H1 (cell line): ENCODE measurements at regions not wholly inside any gene's neighbourhood (a gene's known extent, or its start where the extent isn't known, plus 50 kb on each side); places are given as distances from the start of the nearest gene placed in this dataset.
A peak's percentile ranks its signal among the peaks of the same experiment; 100 is the strongest.

ENCODE experiments used
- CTCF ChIA-PET: fragments of 300-600 bp; sonication (Branson Sonifier 250); formaldehyde crosslinking; loops from one replicate; lab custom pipeline; 2021; ENCODE audit not compliant: partially characterized antibody; lab: Charles Lee
- POLR2A ChIA-PET: fragments of 300-600 bp; sonication (Branson Sonifier 250); formaldehyde crosslinking; loops from one replicate; lab custom pipeline; 2021; ENCODE audit warnings: inconsistent platforms; ENCODE audit not compliant: partially characterized antibody; lab: Charles Lee
- DNase-seq, 2 experiments: peaks; one replicate each; pipeline versions ENCODE4 v3.0.0 to v3.0.0-alpha.2; 2010 to 2022; ENCODE audit warnings: low spot score in 2 of 2, low read depth in 1 of 2, mixed read lengths in 1 of 2
- FAIRE-seq: peaks from 2 replicates; lab custom pipeline; 2011; peaks lifted over from hg19 to GRCh38; lab: Jason Lieb, UNC
- H2AFZ ChIP-seq: 2 replicates; pipeline ENCODE4 v1.8.1; 2012; ENCODE audit warnings: low read length, inconsistent platforms
- H2AK5ac ChIP-seq: 2 replicates; pipeline ENCODE4 v1.6.1; 2013; ENCODE audit warnings: low read depth, low read length
- H2BK120ac ChIP-seq: replicated peaks from 2 replicates; pipeline ENCODE3; 2013; ENCODE audit warnings: low read depth, low read length, inconsistent platforms
- H2BK12ac ChIP-seq: 2 replicates; pipeline ENCODE4 v1.6.1; 2013; ENCODE audit warnings: low read depth, low read length
- H2BK15ac ChIP-seq: 2 replicates; pipeline ENCODE4 v1.6.1; 2013; ENCODE audit warnings: low read length
- H2BK20ac ChIP-seq: 2 replicates; pipeline ENCODE4 v1.6.1; 2013; ENCODE audit warnings: low read length
- H2BK5ac ChIP-seq: 2 replicates; pipeline ENCODE4 v1.6.1; 2013; ENCODE audit warnings: low read depth, low read length
- H3K14ac ChIP-seq: 2 replicates; pipeline ENCODE4 v1.6.1; 2013; ENCODE audit warnings: inconsistent platforms; ENCODE audit not compliant: insufficient read length
- H3K18ac ChIP-seq: 2 replicates; pipeline ENCODE4 v1.6.1; 2013; ENCODE audit warnings: low read length; ENCODE audit errors: extremely low read depth
- H3K23ac ChIP-seq: 2 replicates; pipeline ENCODE4 v1.6.1; 2013; ENCODE audit warnings: inconsistent platforms; ENCODE audit not compliant: insufficient read length
- H3K23me2 ChIP-seq: 2 replicates; pipeline ENCODE4 v1.6.1; 2013; ENCODE audit warnings: low read depth, low read length
- H3K27ac ChIP-seq: 2 replicates; pipeline ENCODE4 v1.6.1; 2011; ENCODE audit warnings: low read depth, low read length, inconsistent platforms
- H3K27me3 ChIP-seq, 4 experiments: replicated peaks in 1 of 4; 1 replicate in 1 of 4; 2 replicates in 3 of 4; pipeline versions ENCODE4 v1.6.1 to v1.8.1; 2011 to 2013; ENCODE audit warnings: low read length in 3 of 4, mild to moderate bottlenecking in 3 of 4, inconsistent platforms in 2 of 4, mixed read lengths in 2 of 4, moderate library complexity in 1 of 4; ENCODE audit not compliant: control insufficient read depth in 3 of 4, insufficient read depth in 3 of 4; ENCODE audit errors: extremely low read depth in 1 of 4
- H3K36me3 ChIP-seq, 4 experiments: 2 replicates each; pipeline versions ENCODE4 v1.6.1 to v1.8.1; 2011 to 2013; ENCODE audit warnings: mild to moderate bottlenecking in 4 of 4, low read length in 3 of 4, moderate library complexity in 2 of 4, control low read depth in 1 of 4, inconsistent platforms in 1 of 4; ENCODE audit not compliant: insufficient read depth in 4 of 4, control insufficient read depth in 2 of 4
- H3K4ac ChIP-seq: replicated peaks from 2 replicates; pipeline ENCODE3; 2013; ENCODE audit warnings: low read length, low read depth, mixed read lengths, inconsistent platforms; ENCODE audit not compliant: insufficient read length
- H3K4me1 ChIP-seq, 4 experiments: replicated peaks in 1 of 4; 1 replicate in 1 of 4; 2 replicates in 3 of 4; pipeline versions ENCODE4 v1.6.1 to v1.8.1; 2011 to 2013; ENCODE audit warnings: low read length in 3 of 4, inconsistent platforms in 2 of 4, mixed read lengths in 1 of 4; ENCODE audit not compliant: insufficient read depth in 4 of 4, control insufficient read depth in 3 of 4
- H3K4me2 ChIP-seq, 2 experiments: 2 replicates each; pipeline versions ENCODE4 v1.6.1 to v1.8.1; 2011 to 2013; ENCODE audit warnings: low read depth in 2 of 2, low read length in 2 of 2, control low read depth in 1 of 2, inconsistent platforms in 1 of 2, mild to moderate bottlenecking in 1 of 2; ENCODE audit not compliant: insufficient read depth in 1 of 2
- H3K4me3 ChIP-seq, 4 experiments: fragments of 200-600, 300-600 bp in 1 of 4; sonication (generic), shearing (Covaris generic), sonication (Bioruptor Twin) in 1 of 4; 2 replicates each; pipeline versions ENCODE4 v1.5.1 to v1.8.1; 2011 to 2016; ENCODE audit warnings: low read length in 4 of 4, low read depth in 3 of 4, control low read depth in 2 of 4, inconsistent platforms in 2 of 4, mild to moderate bottlenecking in 2 of 4, mixed read lengths in 1 of 4, moderate library complexity in 1 of 4; ENCODE audit not compliant: insufficient read depth in 2 of 4; ENCODE audit errors: extremely low read depth in 1 of 4
- H3K56ac ChIP-seq: replicated peaks from 2 replicates; pipeline ENCODE3; 2013; ENCODE audit warnings: low read depth, mild to moderate bottlenecking, mixed read lengths, low read length, inconsistent platforms; ENCODE audit not compliant: insufficient read length
- H3K79me1 ChIP-seq: 2 replicates; pipeline ENCODE4 v1.6.1; 2013; ENCODE audit warnings: low read depth, low read length, control low read depth
- H3K79me2 ChIP-seq, 2 experiments: 2 replicates each; pipeline versions ENCODE4 v1.6.1 to v1.8.1; 2012 to 2013; ENCODE audit warnings: low read length in 2 of 2, mild to moderate bottlenecking in 2 of 2, inconsistent platforms in 1 of 2; ENCODE audit not compliant: insufficient read depth in 2 of 2, control insufficient read depth in 1 of 2
- H3K9ac ChIP-seq, 4 experiments: replicated peaks in 1 of 4; 1 replicate in 1 of 4; 2 replicates in 3 of 4; pipeline versions ENCODE4 v1.6.1 to v1.8.1; 2011 to 2013; ENCODE audit warnings: low read depth in 3 of 4, low read length in 3 of 4, control low read depth in 2 of 4, mild to moderate bottlenecking in 2 of 4, moderate library complexity in 2 of 4, inconsistent platforms in 1 of 4; ENCODE audit errors: extremely low read depth in 1 of 4
- H3K9me3 ChIP-seq, 2 experiments: 2 replicates each; pipeline versions ENCODE4 v1.6.1 to v1.8.1; 2012 to 2013; ENCODE audit warnings: mild to moderate bottlenecking in 2 of 2, moderate library complexity in 2 of 2, control low read depth in 1 of 2, inconsistent platforms in 1 of 2, low read depth in 1 of 2, low read length in 1 of 2, mixed read lengths in 1 of 2; ENCODE audit not compliant: insufficient read depth in 2 of 2
- H4K20me1 ChIP-seq, 2 experiments: replicated peaks in 1 of 2; 2 replicates each; pipeline versions ENCODE3 to v1.8.1; 2011 to 2013; ENCODE audit warnings: inconsistent platforms in 2 of 2, low read length in 2 of 2, mild to moderate bottlenecking in 1 of 2; ENCODE audit not compliant: insufficient read depth in 2 of 2, control insufficient read depth in 1 of 2
- H4K5ac ChIP-seq: 2 replicates; pipeline ENCODE4 v1.6.1; 2013; ENCODE audit warnings: low read length, low read depth, mixed read lengths, inconsistent platforms; ENCODE audit not compliant: insufficient read length
- H4K8ac ChIP-seq: 2 replicates; pipeline ENCODE4 v1.8.0; 2013; ENCODE audit warnings: mild to moderate bottlenecking, moderate library complexity, low read length, inconsistent platforms; ENCODE audit not compliant: insufficient read depth; ENCODE audit errors: extremely low read depth
- H4K91ac ChIP-seq: replicated peaks from 2 replicates; pipeline ENCODE3; 2013; ENCODE audit warnings: low read length, mixed read lengths, inconsistent platforms; ENCODE audit not compliant: insufficient read length
- BACH1 ChIP-seq: IDR thresholded peaks from 2 replicates; pipeline ENCODE4 v1.6.1; 2012; ENCODE audit warnings: low read length, improper control_type of control experiment
- RAD21 ChIP-seq, 2 experiments: IDR thresholded peaks in 1 of 2; conservative IDR thresholded peaks in 1 of 2; 2 replicates each; pipeline ENCODE4 v1.6.1; 2011; ENCODE audit warnings: low read depth in 2 of 2, low read length in 2 of 2, improper control_type of control experiment in 1 of 2, inconsistent platforms in 1 of 2, mild to moderate bottlenecking in 1 of 2, moderate library complexity in 1 of 2
- SUZ12 ChIP-seq: fragments of 200-600 bp; sonication (generic); IDR thresholded peaks from 2 replicates; pipeline ENCODE4 v1.6.1; 2012; ENCODE audit warnings: mild to moderate bottlenecking, inconsistent platforms, low read length, moderate library complexity, mixed read lengths
- YY1 ChIP-seq: IDR thresholded peaks from 2 replicates; pipeline ENCODE4 v1.6.1; 2011; ENCODE audit warnings: low read depth, mild to moderate bottlenecking, low read length
- WGBS, 2 experiments: shearing (Covaris generic) in 1 of 2; methylation state at CpG; one replicate each; pipeline versions ENCODE4 v1.1.6 to v1.1.7; 2013 to 2015; ENCODE audit warnings: low lambda C conversion rate in 2 of 2, mixed read lengths in 2 of 2, inconsistent platforms in 1 of 2, low coverage in 1 of 2, missing lambda C conversion rate in 1 of 2; ENCODE audit not compliant: insufficient replicate concordance in 2 of 2, insufficient coverage in 1 of 2, insufficient read length in 1 of 2; ENCODE audit errors: extremely low coverage in 1 of 2, missing lambda C conversion rate in 1 of 2; 5-methylcytosine and 5-hydroxymethylcytosine counted together

- TF ChIP-seq YY1 (no peak), RAD21 (IDR thresholded peaks at IDR 0.05 in 1 of 2, conservative IDR thresholded peaks at IDR 0.05 in 1 of 2; ENCODE audit: low read depth in 2 of 2, low read length in 2 of 2) (peak in 1 of 2 experiments; percentile 0; a peak in 1 of 4 replicates), BACH1 (no peak), SUZ12 (no peak)
- no peak overlapping the region for H2AK5ac ChIP-seq
- H2BK5ac ChIP-seq: no peak overlapping the region
- H3K36me3 ChIP-seq: no peaks in the 10 kb centered on the region
- FAIRE-seq: no peak
- DNase-seq: no peak
- no peaks in the 10 kb centered on the region for H3K79me2 ChIP-seq
- H3K27me3 ChIP-seq: no peaks in the 10 kb centered on the region
- no peak overlapping the region for H3K27ac ChIP-seq
- WGBS, 2 experiments: 78% methylated on average over 5 of the region's 5 CpGs; no CpG with 5 or more reads in 1 of the 2 experiments
- H4K5ac ChIP-seq: no peak overlapping the region
- H3K9me3 ChIP-seq: no peaks in the 10 kb centered on the region
- H3K4ac ChIP-seq: no peak overlapping the region
- no peak overlapping the region for H3K14ac ChIP-seq
- H3K18ac ChIP-seq: no peak overlapping the region
- H3K23me2 ChIP-seq: no peaks in the 10 kb centered on the region
- H3K4me1 ChIP-seq: peaks cover 0 to 5% (median 3%) of the 10 kb centered on the region in 4 experiments; a peak in 3 of 7 replicates
- H2AFZ ChIP-seq: no peak overlapping the region
- H3K79me1 ChIP-seq: no peaks in the 10 kb centered on the region
- no peak overlapping the region for H3K9ac ChIP-seq
- H4K8ac ChIP-seq: no peak overlapping the region
- H2BK120ac ChIP-seq: no peak overlapping the region
- POLR2A ChIA-PET: no interaction called here
- H3K23ac ChIP-seq: no peak overlapping the region
- no peak overlapping the region for H3K4me3 ChIP-seq
- no peak overlapping the region for H2BK20ac ChIP-seq
- no peak overlapping the region for H2BK15ac ChIP-seq
- CTCF ChIA-PET: no interaction called here
- no peak overlapping the region; a peak in 1 of 4 replicates for H3K4me2 ChIP-seq
- no peaks in the 10 kb centered on the region for H4K20me1 ChIP-seq
- no peak overlapping the region for H2BK12ac ChIP-seq
- H4K91ac ChIP-seq: no peak overlapping the region
- no peak overlapping the region for H3K56ac ChIP-seq
Measured at GRCh38 chr6:14606353-14606752, 488.8 kb downstream of the CD83 start.
